Left ventricle myocardium inferior (tissue), 1 donor: ENCODE measurements at regions not wholly inside any gene's neighbourhood (a gene's known extent, or its start where the extent isn't known, plus 50 kb on each side); places are given as distances from the start of the nearest gene placed in this dataset.

Experiments
- DNase-seq: peaks from one replicate; pipeline ENCODE4 v3.0.0-alpha.2; 2020
- H3K27ac ChIP-seq: fragments of 200-600 bp; replicated peaks from 2 replicates; pipeline ENCODE4 v1.8.0; 2021
- H3K27me3 ChIP-seq: fragments of 200-600 bp; 2 replicates; pipeline ENCODE4 v1.8.0; 2021; ENCODE audit warnings: low read depth
- H3K36me3 ChIP-seq: fragments of 200-600 bp; 2 replicates; pipeline ENCODE4 v1.8.0; 2021
- H3K4me1 ChIP-seq: fragments of 200-600 bp; 2 replicates; pipeline ENCODE4 v1.8.0; 2021
- H3K4me3 ChIP-seq: fragments of 200-600 bp; 2 replicates; pipeline ENCODE4 v1.8.0; 2021; ENCODE audit warnings: mild to moderate bottlenecking, moderate library complexity
- H3K9me3 ChIP-seq: fragments of 200-600 bp; replicated peaks from 2 replicates; pipeline ENCODE4 v1.8.0; 2021
- intact Hi-C: fragments of 100-400 bp; cut with micrococcal nuclease; formaldehyde crosslinking; loops from one replicate; pipeline ENCODE4 v1.11.0; 2022
- TF ChIP-seq, protein P1 (sequence below): fragments of 200-600 bp; IDR thresholded peaks from 2 replicates; pipeline ENCODE4 v1.8.0; 2021; ENCODE audit warnings: antibody characterized with exemption, mild to moderate bottlenecking, borderline replicate concordance
- donor health status: DM: no; HTN: yes; CAD: no; lungs with severe emphysema.

DNA sequence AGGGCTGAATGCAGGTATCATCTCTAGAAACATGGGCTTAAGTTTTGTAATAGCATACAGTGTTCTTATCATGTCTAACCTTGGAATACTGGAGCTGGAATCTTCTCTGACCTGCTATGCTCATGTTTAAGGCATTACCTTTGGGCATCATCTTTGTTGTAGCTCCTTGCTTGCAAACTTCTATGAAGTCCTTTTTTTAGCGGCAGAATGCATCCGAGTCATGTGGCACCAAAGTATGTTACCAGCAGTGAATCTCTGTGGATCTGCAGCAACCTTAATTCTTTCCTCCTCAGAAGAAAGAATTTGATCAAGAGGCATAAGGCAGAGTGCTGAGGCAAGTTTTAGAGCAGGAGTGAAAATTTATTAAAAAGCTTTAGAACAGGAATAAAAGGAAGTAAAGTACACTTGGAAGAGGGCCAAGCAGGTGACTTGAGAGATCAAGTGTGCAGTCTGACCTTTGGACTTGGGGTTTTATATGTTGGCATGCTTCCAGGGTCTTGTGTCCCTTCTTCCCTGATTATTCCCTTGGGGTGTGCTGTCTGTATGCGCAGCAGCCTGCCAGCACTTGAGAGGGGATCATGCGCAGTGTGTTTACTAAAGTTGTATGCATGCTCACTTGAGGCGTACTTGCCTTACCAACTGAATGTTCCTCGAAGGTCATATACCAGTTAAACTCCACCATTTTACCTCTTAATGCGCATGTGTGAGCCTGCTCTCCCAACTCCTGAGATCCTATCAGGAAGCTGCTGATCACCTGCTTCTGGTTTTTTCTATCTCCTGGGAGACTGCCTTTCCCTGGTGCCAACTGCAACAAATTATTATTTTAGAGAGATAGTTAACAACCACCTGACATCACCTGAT, 115.5 kb downstream of the LACC1 start:
- DNase-seq = no peak
- H3K4me3 ChIP-seq = no peak overlapping the region
- TF ChIP-seq, protein P1, sequence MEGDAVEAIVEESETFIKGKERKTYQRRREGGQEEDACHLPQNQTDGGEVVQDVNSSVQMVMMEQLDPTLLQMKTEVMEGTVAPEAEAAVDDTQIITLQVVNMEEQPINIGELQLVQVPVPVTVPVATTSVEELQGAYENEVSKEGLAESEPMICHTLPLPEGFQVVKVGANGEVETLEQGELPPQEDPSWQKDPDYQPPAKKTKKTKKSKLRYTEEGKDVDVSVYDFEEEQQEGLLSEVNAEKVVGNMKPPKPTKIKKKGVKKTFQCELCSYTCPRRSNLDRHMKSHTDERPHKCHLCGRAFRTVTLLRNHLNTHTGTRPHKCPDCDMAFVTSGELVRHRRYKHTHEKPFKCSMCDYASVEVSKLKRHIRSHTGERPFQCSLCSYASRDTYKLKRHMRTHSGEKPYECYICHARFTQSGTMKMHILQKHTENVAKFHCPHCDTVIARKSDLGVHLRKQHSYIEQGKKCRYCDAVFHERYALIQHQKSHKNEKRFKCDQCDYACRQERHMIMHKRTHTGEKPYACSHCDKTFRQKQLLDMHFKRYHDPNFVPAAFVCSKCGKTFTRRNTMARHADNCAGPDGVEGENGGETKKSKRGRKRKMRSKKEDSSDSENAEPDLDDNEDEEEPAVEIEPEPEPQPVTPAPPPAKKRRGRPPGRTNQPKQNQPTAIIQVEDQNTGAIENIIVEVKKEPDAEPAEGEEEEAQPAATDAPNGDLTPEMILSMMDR = no peak
- H3K27ac ChIP-seq = no peak overlapping the region
- intact Hi-C loops = no loop called here
- H3K9me3 ChIP-seq = peaks cover 20% of the 10 kb centered on the region
- H3K27me3 ChIP-seq = no peaks in the 10 kb centered on the region
- no peaks in the 10 kb centered on the region for H3K36me3 ChIP-seq
- peaks cover 15% of the 10 kb centered on the region for H3K4me1 ChIP-seq

DNA sequence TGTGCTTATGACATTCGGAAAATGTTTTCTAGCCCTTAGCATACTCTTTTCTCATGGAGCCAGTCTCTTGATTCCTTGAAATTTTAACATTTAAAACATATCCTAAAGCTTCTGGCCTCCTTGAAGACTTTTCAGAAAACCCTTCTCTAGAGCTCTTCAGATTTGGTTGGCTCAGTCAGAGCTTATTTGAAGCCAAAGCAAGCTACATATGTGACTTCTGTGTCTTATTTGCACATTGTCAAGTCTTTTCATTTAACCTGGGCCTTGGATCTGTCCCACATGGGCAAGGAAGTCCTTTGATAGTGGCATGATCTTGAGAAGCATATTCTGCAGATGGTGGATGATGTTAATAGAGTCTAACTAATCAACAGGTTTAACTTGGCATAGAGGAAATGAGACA, 116.5 kb downstream of the LACC1 start:
- Histone ChIP-seq H3K4me3 (no peak overlapping the region), H3K27ac (no peak overlapping the region), H3K9me3 (peaks cover 20% of the 10 kb centered on the region), H3K27me3 (no peaks in the 10 kb centered on the region), H3K36me3 (no peaks in the 10 kb centered on the region), H3K4me1 (peaks cover 5% of the 10 kb centered on the region)
- TF ChIP-seq, protein P1 = no peak
- intact Hi-C loops = no loop called here
- no peak for DNase-seq

GRCh38 chr13:44003481-44003880, 123.8 kb downstream of the LACC1 start:
- Histone ChIP-seq H3K9me3 (peaks cover 14% of the 10 kb centered on the region), H3K4me1 (peaks cover 14% of the 10 kb centered on the region), H3K4me3 (no peak overlapping the region), H3K27me3 (no peaks in the 10 kb centered on the region), H3K36me3 (no peaks in the 10 kb centered on the region), H3K27ac (no peak overlapping the region)
- intact Hi-C loops = no loop called here
- TF ChIP-seq, protein P1 = no peak
- DNase-seq = no peak

DNA sequence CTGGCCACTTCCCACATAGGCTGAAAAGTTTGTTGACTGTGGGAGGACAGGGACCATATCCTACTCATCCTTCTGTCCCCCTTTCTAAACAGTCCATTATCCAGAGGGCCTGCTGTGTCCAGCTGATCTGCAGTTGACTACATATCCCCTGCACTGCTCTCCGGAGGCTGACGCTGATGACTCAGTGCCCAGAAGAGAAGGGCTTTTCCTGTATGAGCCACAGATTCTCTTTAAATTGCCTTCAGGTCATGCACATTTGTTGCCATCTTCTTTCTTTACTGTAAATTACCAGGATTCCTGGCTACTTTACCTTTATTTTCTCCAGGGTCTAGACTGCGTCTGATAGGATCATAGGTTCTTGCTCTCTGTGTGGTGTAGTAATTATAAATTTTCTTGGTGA, 125.2 kb downstream of the LACC1 start:
- H3K36me3 ChIP-seq = no peaks in the 10 kb centered on the region
- H3K4me3 ChIP-seq = no peak overlapping the region
- peaks cover 14% of the 10 kb centered on the region for H3K4me1 ChIP-seq
- TF ChIP-seq, protein P1 = no peak
- H3K27ac ChIP-seq = no peak overlapping the region
- H3K27me3 ChIP-seq = no peaks in the 10 kb centered on the region
- no peak for DNase-seq
- H3K9me3 ChIP-seq = peaks cover 14% of the 10 kb centered on the region
- intact Hi-C loops = no loop called here

GRCh38 chr13:44007451-44007850, 127.7 kb downstream of the LACC1 start:
- intact Hi-C loops = no loop called here

More at GRCh38 chr13:44007451-44007850, 127.7 kb downstream of the LACC1 start:
- Histone ChIP-seq H3K9me3 (peaks cover 14% of the 10 kb centered on the region), H3K36me3 (no peaks in the 10 kb centered on the region), H3K4me1 (peaks cover 14% of the 10 kb centered on the region), H3K27ac (no peak overlapping the region), H3K27me3 (no peaks in the 10 kb centered on the region), H3K4me3 (no peak overlapping the region)
- TF ChIP-seq, protein P1 = no peak
- DNase-seq = no peak
